PC-3 (cell line): ENCODE measurements at regions not wholly inside any gene's neighbourhood (a gene's known extent, or its start where the extent isn't known, plus 50 kb on each side); places are given as distances from the start of the nearest gene placed in this dataset.
A peak's percentile ranks its signal among the peaks of the same experiment; 100 is the strongest.

Experiments
- ATAC-seq: fragments of 200-7000 bp; cut with Tn5 transposase; 2 replicates; pipeline ENCODE4 v1.9.1; 2020; ENCODE audit warnings: mild to moderate bottlenecking, moderate library complexity
- BruUV-seq: library from RNA; stranded (reverse); fragments of 400-500 nt; replicated peaks from 2 replicates; lab custom pipeline; 2021; lab: Mats Ljungman, UMichigan
- CTCF ChIA-PET: fragments of 300-600 bp; sonication (Branson Sonifier 250); formaldehyde crosslinking; loops from one replicate; lab custom pipeline; 2022; ENCODE audit warnings: antibody characterized with exemption; lab: Charles Lee
- POLR2A ChIA-PET: fragments of 300-600 bp; sonication (Branson Sonifier 250); formaldehyde crosslinking; loops from one replicate; lab custom pipeline; 2022; ENCODE audit warnings: antibody characterized with exemption; ENCODE audit not compliant: unreplicated experiment; lab: Charles Lee
- DNase-seq: peaks from one replicate; pipeline ENCODE4 v3.0.0-alpha.2; 2015
- H2AFZ ChIP-seq: fragments of 300-600 bp; sonication (generic); 2 replicates; pipeline ENCODE4 v1.6.0; 2016; ENCODE audit warnings: antibody characterized with exemption, low read length
- H3F3A ChIP-seq: fragments of 300-600 bp; sonication (generic); one replicate; pipeline ENCODE4 v1.6.0; 2017; ENCODE audit warnings: antibody characterized with exemption, low read length, control low read depth, mild to moderate bottlenecking; ENCODE audit not compliant: unreplicated experiment
- H3K27ac ChIP-seq: fragments of 300-600 bp; sonication (generic); 2 replicates; pipeline ENCODE4 v1.5.1; 2016; ENCODE audit warnings: mild to moderate bottlenecking, low read length
- H3K27me3 ChIP-seq: fragments of 300-600 bp; sonication (generic); 2 replicates; pipeline ENCODE4 v1.6.1; 2016; ENCODE audit warnings: low read length, mixed read lengths
- H3K36me3 ChIP-seq: fragments of 300-600 bp; sonication (generic); 2 replicates; pipeline ENCODE4 v1.6.1; 2016; ENCODE audit warnings: low read depth, mixed run types, low read length, mixed read lengths
- H3K4me1 ChIP-seq: fragments of 300-600 bp; sonication (generic); 2 replicates; pipeline ENCODE4 v1.5.1; 2016; ENCODE audit warnings: low read length; ENCODE audit not compliant: insufficient read depth
- H3K4me2 ChIP-seq: fragments of 300-600 bp; sonication (generic); 2 replicates; pipeline ENCODE4 v1.6.0; 2016; ENCODE audit warnings: low read length
- H3K4me3 ChIP-seq: fragments of 300-600 bp; sonication (generic); 2 replicates; pipeline ENCODE4 v1.5.1; 2016; ENCODE audit warnings: mild to moderate bottlenecking, low read length, mixed read lengths
- H3K79me2 ChIP-seq: fragments of 300-600 bp; sonication (generic); 2 replicates; pipeline ENCODE4 v1.6.1; 2017; ENCODE audit warnings: low read length, mixed read lengths
- H3K9ac ChIP-seq: fragments of 300-600 bp; sonication (generic); 2 replicates; pipeline ENCODE4 v1.6.0; 2016; ENCODE audit warnings: mild to moderate bottlenecking, low read length
- H3K9me2 ChIP-seq: fragments of 300-600 bp; sonication (generic); replicated peaks from 2 replicates; pipeline ENCODE4 v1.6.1; 2016; ENCODE audit warnings: mixed run types, low read length, mixed read lengths
- H3K9me3 ChIP-seq: fragments of 300-600 bp; sonication (generic); 2 replicates; pipeline ENCODE4 v1.6.1; 2016; ENCODE audit warnings: low read length, mixed read lengths
- H4K20me1 ChIP-seq: fragments of 300-600 bp; sonication (generic); 2 replicates; pipeline ENCODE4 v1.6.1; 2016; ENCODE audit warnings: low read length, mixed read lengths
- EZH2 ChIP-seq: fragments of 300-600 bp; sonication (generic); IDR thresholded peaks from one replicate; pipeline ENCODE4 v1.6.1; 2017; ENCODE audit warnings: antibody characterized with exemption, mild to moderate bottlenecking, low read length; ENCODE audit not compliant: unreplicated experiment
- EZH2phosphoT487 ChIP-seq: fragments of 300-600 bp; sonication (generic); IDR thresholded peaks from 2 replicates; pipeline ENCODE4 v1.6.1; 2018; ENCODE audit warnings: mild to moderate bottlenecking, antibody characterized with exemption, low read length, borderline replicate concordance
- intact Hi-C: fragments of 100-400 bp; cut with micrococcal nuclease; formaldehyde crosslinking; loops from 2 replicates; pipeline ENCODE4 v1.9.0; 2023
- TF ChIP-seq, protein P1 (sequence below): fragments of 300-600 bp; sonication (generic); conservative IDR thresholded peaks from 2 replicates; pipeline ENCODE4 v1.5.1; 2017; ENCODE audit warnings: antibody characterized with exemption, low read depth, mild to moderate bottlenecking, low read length

DNA sequence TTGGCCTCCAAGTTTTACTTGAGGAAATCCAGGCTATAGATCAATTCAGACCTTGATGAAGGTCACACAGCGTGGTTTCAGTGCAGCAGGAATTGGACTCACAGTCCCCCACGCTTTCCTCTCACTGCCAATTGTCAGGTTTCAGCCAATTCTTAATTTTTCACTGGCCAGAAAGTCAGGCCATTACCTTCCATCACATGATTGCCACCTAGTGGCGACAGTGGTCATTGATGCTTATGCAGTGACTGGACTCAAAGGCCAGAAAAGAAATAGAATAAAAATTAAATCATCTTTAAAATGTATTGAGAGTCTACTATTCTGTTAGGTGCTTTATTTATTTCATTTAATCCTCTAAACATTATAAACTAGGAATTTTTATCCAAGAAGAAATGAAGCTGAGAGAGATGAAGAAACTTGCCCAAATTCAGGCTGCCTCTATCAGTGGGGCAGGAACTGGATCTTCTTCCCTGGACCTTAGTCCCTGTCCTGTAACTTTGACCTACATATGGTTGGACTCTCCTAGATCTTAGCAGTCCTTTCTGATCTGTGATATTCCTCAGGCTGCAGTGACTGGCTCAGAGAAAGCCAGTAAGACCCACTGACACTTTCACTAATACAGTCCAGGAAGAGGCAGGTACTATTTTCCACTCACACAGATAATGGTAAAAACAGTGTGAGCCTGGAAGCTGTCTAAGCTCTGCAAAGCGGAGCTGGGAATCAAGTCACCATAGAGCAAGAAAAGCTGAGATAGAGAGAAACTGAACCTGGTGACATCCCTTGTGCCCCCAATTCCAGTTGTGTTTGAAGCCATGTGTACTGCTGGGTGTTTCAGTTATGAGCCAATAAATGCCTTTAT lies 133.3 kb downstream of the ELOVL4 start:
- Histone ChIP-seq H3K9me2 (no peaks in the 10 kb centered on the region), H3K4me2 (no peak overlapping the region), H3K27ac (no peak overlapping the region), H4K20me1 (no peaks in the 10 kb centered on the region), H2AFZ (no peak overlapping the region), H3K9me3 (no peaks in the 10 kb centered on the region), H3K4me3 (no peak overlapping the region), H3K27me3 (0 out of 2 replicates have a peak, but pooled peaks cover 7% of the 10 kb centered on the region), H3F3A (no peaks in the 10 kb centered on the region), H3K9ac (no peak overlapping the region), H3K4me1 (no peaks in the 10 kb centered on the region), H3K79me2 (no peaks in the 10 kb centered on the region), H3K36me3 (no peaks in the 10 kb centered on the region; the same call in 1 of the 2 replicates)
- ATAC-seq = peak; percentile 74
- peak; percentile 71 for DNase-seq
- intact Hi-C loops = loop anchor here (2.0 to 5.0 kb wide), 2 partner anchors 35 to 242 kb away; no protein-coding TSS in a partner anchor
- TF ChIP-seq EZH2 = no peak
- TF ChIP-seq, protein P1, sequence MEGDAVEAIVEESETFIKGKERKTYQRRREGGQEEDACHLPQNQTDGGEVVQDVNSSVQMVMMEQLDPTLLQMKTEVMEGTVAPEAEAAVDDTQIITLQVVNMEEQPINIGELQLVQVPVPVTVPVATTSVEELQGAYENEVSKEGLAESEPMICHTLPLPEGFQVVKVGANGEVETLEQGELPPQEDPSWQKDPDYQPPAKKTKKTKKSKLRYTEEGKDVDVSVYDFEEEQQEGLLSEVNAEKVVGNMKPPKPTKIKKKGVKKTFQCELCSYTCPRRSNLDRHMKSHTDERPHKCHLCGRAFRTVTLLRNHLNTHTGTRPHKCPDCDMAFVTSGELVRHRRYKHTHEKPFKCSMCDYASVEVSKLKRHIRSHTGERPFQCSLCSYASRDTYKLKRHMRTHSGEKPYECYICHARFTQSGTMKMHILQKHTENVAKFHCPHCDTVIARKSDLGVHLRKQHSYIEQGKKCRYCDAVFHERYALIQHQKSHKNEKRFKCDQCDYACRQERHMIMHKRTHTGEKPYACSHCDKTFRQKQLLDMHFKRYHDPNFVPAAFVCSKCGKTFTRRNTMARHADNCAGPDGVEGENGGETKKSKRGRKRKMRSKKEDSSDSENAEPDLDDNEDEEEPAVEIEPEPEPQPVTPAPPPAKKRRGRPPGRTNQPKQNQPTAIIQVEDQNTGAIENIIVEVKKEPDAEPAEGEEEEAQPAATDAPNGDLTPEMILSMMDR = peak; percentile 72
- POLR2A ChIA-PET = no interaction called here
- no TSS peak for BruUV-seq
- CTCF ChIA-PET = no interaction called here

DNA sequence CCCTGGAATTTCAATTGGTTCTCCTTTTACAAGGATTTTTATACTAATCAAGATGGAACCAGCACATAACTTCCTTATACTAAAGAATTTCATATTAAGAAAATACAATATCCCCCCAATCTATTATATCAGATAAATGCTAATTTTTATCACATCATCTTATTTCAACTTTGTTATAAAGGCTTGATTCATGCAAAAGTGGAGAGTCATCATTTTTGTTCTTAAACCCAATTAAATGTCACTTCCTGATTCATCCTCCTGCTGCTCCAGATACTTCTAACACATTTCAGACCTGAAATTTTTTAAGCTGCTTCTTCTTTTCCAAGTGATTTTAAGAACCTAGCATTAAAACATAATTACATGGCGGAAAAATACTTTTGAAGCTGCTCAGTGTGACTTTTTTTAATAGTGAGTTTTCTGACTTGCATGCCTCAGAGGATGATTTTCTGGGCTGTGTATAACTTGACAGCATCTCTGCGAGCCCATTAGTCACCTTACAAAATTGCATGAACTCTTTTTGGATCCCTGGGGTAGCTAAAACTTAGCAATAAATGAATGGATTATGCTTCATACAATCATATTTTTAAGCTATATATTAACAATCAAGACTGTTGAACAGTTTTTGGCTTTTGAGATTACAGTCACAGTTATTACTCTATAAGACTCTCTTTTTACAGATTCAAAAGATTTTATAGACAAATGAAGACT lies 134.1 kb downstream of the ELOVL4 start:
- CTCF ChIA-PET = no interaction called here
- Histone ChIP-seq H4K20me1 (no peaks in the 10 kb centered on the region), H3K27me3 (0 out of 2 replicates have a peak, but pooled peaks cover 7% of the 10 kb centered on the region), H3K4me1 (no peaks in the 10 kb centered on the region), H3K9me3 (no peaks in the 10 kb centered on the region), H3K27ac (no peak overlapping the region), H3F3A (no peaks in the 10 kb centered on the region), H2AFZ (no peak overlapping the region), H3K79me2 (no peaks in the 10 kb centered on the region), H3K9ac (no peak overlapping the region), H3K36me3 (no peaks in the 10 kb centered on the region; the same call in 1 of the 2 replicates), H3K4me3 (no peak overlapping the region), H3K9me2 (no peaks in the 10 kb centered on the region), H3K4me2 (no peak overlapping the region)
- POLR2A ChIA-PET = no interaction called here
- TF ChIP-seq EZH2 (no peak), EZH2phosphoT487 (no peak)
- TF ChIP-seq, protein P1 = no peak
- intact Hi-C loops = loop anchor here (5.0 kb wide), 1 partner anchor 241 kb away; no protein-coding TSS in a partner anchor
- no TSS peak for BruUV-seq
- ATAC-seq (no peak), DNase-seq (no peak)
